SH-SY5Y (cell line): ENCODE measurements at regions not wholly inside any gene's neighbourhood (a gene's known extent, or its start where the extent isn't known, plus 50 kb on each side); places are given as distances from the start of the nearest gene placed in this dataset.

Source experiments
- GATA2 ChIP-seq: IDR thresholded peaks from 2 replicates; pipeline ENCODE4 v1.6.1; 2011; ENCODE audit warnings: mild to moderate bottlenecking, low read depth, low read length
- GATA3 ChIP-seq: IDR thresholded peaks from 2 replicates; pipeline ENCODE4 v1.6.1; 2011; ENCODE audit warnings: low read depth, mild to moderate bottlenecking, low read length, moderate library complexity

GRCh38 chr11:112315057-112315720, 54.5 kb upstream of the PLET1 start:
- TF ChIP-seq GATA3 (no peak), GATA2 (no peak)
